ENCODE measurements at regions not wholly inside any gene's neighbourhood (a gene's known extent, or its start where the extent isn't known, plus 50 kb on each side); places are given as distances from the start of the nearest gene placed in this dataset.

DNA sequence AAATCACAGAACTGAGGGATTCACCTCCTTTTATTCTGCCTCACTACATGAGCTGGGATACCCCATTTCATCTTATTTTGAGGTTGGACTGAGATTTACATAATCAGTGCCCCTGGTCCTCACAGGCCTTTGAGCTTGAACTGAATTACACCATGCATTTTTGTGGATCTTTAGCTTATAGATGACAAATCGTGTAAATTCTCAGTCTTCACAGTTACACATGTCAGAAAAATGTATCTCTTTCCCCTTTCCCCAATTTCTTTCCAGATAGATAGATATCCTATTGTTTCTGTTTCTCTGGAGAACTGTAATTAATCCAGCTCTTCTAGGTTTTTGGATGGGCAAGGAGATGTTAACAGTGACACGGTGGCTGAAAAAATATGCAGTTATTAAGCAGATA, 1778.9 kb upstream of the SEL1L start:
- TF ChIP-seq, protein P1, sequence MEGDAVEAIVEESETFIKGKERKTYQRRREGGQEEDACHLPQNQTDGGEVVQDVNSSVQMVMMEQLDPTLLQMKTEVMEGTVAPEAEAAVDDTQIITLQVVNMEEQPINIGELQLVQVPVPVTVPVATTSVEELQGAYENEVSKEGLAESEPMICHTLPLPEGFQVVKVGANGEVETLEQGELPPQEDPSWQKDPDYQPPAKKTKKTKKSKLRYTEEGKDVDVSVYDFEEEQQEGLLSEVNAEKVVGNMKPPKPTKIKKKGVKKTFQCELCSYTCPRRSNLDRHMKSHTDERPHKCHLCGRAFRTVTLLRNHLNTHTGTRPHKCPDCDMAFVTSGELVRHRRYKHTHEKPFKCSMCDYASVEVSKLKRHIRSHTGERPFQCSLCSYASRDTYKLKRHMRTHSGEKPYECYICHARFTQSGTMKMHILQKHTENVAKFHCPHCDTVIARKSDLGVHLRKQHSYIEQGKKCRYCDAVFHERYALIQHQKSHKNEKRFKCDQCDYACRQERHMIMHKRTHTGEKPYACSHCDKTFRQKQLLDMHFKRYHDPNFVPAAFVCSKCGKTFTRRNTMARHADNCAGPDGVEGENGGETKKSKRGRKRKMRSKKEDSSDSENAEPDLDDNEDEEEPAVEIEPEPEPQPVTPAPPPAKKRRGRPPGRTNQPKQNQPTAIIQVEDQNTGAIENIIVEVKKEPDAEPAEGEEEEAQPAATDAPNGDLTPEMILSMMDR (IDR thresholded peaks at IDR 0.05; ENCODE audit: poor library complexity, severe bottlenecking) = no peak
- no peak for TF ChIP-seq EZH2 (IDR thresholded peaks at IDR 0.05; ENCODE audit: borderline replicate concordance, insufficient read depth, low read length, poor library complexity, severe bottlenecking)
- TF ChIP-seq SMC3 (conservative IDR thresholded peaks at IDR 0.05; ENCODE audit: poor library complexity) = no peak
- TF ChIP-seq EP300 (conservative IDR thresholded peaks at IDR 0.05; ENCODE audit: poor library complexity, severe bottlenecking) = no peak
- no peak for TF ChIP-seq POLR2AphosphoS5 (IDR thresholded peaks at IDR 0.05)
- TF ChIP-seq RAD21 (conservative IDR thresholded peaks at IDR 0.05) = no peak
- TF ChIP-seq, protein P2, sequence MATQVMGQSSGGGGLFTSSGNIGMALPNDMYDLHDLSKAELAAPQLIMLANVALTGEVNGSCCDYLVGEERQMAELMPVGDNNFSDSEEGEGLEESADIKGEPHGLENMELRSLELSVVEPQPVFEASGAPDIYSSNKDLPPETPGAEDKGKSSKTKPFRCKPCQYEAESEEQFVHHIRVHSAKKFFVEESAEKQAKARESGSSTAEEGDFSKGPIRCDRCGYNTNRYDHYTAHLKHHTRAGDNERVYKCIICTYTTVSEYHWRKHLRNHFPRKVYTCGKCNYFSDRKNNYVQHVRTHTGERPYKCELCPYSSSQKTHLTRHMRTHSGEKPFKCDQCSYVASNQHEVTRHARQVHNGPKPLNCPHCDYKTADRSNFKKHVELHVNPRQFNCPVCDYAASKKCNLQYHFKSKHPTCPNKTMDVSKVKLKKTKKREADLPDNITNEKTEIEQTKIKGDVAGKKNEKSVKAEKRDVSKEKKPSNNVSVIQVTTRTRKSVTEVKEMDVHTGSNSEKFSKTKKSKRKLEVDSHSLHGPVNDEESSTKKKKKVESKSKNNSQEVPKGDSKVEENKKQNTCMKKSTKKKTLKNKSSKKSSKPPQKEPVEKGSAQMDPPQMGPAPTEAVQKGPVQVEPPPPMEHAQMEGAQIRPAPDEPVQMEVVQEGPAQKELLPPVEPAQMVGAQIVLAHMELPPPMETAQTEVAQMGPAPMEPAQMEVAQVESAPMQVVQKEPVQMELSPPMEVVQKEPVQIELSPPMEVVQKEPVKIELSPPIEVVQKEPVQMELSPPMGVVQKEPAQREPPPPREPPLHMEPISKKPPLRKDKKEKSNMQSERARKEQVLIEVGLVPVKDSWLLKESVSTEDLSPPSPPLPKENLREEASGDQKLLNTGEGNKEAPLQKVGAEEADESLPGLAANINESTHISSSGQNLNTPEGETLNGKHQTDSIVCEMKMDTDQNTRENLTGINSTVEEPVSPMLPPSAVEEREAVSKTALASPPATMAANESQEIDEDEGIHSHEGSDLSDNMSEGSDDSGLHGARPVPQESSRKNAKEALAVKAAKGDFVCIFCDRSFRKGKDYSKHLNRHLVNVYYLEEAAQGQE (IDR thresholded peaks at IDR 0.05; ENCODE audit: borderline replicate concordance) = no peak
- TF ChIP-seq TAF1 (IDR thresholded peaks at IDR 0.05; ENCODE audit: low read depth) = no peak
- TF ChIP-seq MXI1 (conservative IDR thresholded peaks at IDR 0.05; ENCODE audit: poor library complexity, severe bottlenecking) = no peak
